CD4-positive, alpha-beta T cell treated with Interleukin-21 for 1 hour (primary cell): ENCODE measurements at regions not wholly inside any gene's neighbourhood (a gene's known extent, or its start where the extent isn't known, plus 50 kb on each side); places are given as distances from the start of the nearest gene placed in this dataset.
"Not testable (repeated sequence)": the region's sequence is repeated elsewhere in the genome, so short reads cannot be mapped to it uniquely, and the experiment has no call there.

Source experiments
- DNase-seq: peaks from one replicate; pipeline ENCODE4 v3.0.0-alpha.2; 2020

DNA sequence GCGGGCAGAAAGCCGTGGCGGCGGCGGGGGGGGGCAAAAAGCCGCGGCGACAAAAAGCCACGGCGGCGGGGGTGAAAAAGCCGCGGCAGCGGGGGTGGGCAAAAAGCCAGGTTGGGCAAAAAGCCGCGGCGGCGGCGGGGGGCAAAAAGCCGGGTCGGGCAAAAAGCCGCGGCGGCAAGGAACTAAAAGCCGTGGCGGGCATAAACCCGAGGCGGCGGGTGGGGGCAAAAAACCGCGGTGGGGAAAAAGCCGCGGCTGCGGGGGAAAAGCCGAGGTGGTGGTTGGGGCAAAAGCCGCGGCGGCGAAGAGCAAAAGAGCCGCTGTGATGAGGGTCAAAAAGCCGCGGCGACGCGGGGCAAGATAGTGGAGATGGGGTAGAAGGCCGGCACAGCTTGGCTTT, 1834.2 kb downstream of the FOXD4L5 start:
- DNase-seq, result peak; percentile 17

DNA sequence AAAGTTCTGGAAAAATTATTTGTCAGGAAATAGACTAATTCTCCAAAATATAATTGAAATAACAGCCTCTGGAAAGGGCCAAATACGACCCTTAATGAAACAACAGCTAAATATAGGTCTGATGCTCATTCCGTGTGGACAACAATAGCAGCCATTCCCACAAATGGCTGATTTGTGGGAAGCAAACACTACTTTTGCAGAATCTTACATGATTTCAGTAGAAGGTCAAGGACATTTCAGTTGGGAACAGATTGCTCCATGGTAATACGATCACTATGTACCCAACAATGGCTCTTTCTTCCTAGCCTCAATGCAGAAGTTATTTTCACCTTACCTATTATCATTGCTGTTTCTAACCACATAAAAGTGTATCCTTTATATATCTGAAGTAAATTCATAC, 1859.9 kb downstream of the FOXD4L5 start:
- DNase-seq, result not testable (repeated sequence)

GRCh38 chr9:63390897-63391296, 1894.1 kb downstream of the FOXD4L5 start:
- DNase-seq, result not testable (repeated sequence)

DNA sequence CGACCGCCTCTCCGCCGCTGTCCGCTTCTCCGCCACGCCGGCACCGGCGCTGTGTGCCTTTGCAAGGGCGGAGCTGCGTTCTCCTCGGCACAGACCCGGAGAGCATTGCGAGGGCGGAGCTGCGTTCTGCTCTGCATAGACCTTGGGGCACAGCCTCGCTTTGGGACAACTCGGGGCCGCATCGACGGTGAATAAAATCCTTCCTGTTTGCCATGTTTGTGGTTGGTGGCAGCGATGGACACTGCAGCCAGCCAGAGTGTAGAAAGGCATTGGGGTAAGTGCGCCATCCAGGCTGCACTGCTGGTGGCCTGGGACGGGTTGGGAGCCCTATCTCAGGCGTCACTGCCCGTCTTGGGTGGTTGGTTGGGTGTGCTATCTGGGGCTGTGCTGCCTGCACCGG, 1899.5 kb downstream of the FOXD4L5 start:
- DNase-seq, result not testable (repeated sequence)

- not testable (repeated sequence) for DNase-seq
Measured at GRCh38 chr9:63379864-63380263, 1905.1 kb downstream of the FOXD4L5 start.

DNA sequence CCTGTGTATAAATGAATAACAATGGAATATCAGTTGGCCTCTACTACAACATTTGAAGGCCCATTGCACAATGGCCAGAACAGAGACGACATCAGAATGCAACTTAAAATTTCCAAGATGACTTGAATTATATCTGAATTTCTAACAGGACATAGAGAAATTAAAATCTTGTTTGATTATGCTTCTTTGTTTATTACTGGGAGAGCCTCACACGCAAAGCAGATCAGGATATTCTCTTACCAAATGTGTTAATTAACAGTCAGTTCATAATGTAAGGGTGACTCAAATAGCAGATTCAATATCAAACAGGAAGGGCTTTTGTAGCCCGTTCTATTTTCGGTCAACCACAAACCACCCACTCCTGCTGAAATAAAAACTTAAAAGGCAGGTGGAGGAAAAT, 1930.8 kb downstream of the FOXD4L5 start:
- DNase-seq, result peak; percentile 4

DNA sequence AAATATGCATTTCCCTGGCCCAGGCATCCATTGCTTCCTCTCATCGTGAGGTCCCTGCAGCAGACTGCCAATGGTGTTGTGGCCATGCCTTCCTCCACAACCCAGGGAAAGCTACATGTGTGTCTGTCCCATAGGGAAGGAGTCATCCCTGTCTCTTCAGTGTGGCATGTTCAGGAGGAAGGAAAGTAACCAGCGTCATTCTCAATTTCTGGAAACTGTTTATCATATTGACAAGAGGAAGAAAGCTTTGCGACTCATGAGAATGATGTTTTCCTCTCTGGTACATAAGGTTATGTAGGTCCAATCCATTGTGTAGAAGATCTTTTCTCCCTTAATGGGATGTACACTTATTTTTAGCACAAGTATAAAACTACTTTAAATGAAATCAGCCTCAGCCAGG, 1937.7 kb downstream of the FOXD4L5 start:
- not testable (repeated sequence) for DNase-seq

- DNase-seq, result peak; percentile 51
Measured at GRCh38 chr9:63346310-63347048, 1938.5 kb downstream of the FOXD4L5 start.

- not testable (repeated sequence) for DNase-seq
Measured at GRCh38 chr9:63344408-63344807, 1940.6 kb downstream of the FOXD4L5 start.

GRCh38 chr9:63342528-63342927, 1942.5 kb downstream of the FOXD4L5 start:
- not testable (repeated sequence) for DNase-seq

DNA sequence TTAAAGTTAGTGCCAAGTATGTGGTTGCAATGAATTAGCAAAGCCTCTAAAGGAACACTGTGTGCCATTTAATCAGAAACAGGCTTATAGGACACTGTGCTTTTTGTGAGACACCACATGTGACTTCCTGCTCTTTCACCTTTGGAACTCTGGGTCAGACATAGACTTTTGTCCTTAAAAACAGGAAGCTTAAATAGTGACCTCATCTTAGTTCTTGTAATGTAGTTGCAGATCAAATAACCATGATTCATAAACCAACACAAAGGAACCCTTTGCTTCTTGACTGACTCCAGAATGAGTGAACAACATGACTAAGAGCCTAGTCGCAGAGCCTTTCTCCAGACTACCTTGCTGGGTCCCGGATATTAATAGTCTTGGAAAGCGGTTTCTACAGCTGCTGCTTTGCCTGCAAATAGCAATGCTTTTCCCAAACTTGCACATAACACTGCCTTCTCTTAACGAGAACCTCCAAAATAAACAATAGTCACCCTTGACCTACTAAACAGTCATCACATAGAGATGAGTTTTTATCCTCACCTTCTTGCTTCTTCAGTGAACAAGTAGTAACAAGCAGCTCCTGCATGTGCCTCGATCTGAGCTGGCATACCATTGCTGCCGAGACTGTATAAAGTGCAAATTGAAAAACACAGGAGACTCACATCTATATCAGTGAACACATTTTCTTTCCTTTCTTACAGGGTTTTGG, 1947.0 kb downstream of the FOXD4L5 start:
- peak; percentile 37 for DNase-seq

GRCh38 chr9:63335286-63335685, 1949.7 kb downstream of the FOXD4L5 start:
- not testable (repeated sequence) for DNase-seq

DNA sequence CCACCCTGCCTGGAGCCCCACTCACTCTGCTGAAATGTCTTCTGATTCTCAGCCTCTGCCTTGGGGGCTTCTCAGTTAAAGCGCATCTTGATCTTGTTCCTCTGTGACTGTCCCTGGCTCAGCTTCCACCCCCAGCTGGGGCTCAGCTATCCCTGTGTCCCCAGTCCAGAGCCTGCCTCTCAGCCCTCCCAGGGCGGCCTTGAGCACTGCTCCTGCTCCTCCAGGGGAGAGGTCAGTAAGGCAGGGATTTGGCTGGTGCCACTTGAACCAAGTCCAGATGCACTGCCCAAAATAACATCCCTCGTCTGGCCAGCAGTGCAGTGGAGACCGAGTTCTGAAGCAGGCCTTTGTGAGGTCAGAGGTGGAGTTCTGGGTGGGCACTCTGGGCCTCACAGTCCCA, 1950.8 kb downstream of the FOXD4L5 start:
- DNase-seq, result not testable (repeated sequence)

DNA sequence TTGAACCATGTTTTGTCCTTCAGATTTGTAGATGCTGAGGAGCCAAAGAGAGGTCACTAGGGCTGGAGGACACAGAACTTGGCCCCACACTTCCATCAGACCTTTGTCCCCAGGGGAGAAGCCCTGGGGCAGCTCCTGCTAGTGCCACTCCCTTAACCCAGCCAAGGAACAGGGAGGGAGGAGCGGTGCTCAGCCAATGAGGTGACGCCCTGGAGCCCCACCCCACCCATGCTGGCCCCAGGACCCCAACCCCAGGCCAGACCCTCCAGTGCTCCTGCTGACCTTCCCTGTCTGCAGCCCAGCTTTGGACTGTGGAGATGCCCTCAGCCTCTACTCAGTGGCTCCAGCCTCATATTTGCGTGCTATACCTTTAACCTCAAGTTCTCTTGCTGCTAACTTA, 1951.9 kb downstream of the FOXD4L5 start:
- not testable (repeated sequence) for DNase-seq

GRCh38 chr9:63328313-63328712, 1956.7 kb downstream of the FOXD4L5 start:
- not testable (repeated sequence) for DNase-seq

GRCh38 chr9:63327211-63327610, 1957.8 kb downstream of the FOXD4L5 start:
- DNase-seq, result not testable (repeated sequence)

DNA sequence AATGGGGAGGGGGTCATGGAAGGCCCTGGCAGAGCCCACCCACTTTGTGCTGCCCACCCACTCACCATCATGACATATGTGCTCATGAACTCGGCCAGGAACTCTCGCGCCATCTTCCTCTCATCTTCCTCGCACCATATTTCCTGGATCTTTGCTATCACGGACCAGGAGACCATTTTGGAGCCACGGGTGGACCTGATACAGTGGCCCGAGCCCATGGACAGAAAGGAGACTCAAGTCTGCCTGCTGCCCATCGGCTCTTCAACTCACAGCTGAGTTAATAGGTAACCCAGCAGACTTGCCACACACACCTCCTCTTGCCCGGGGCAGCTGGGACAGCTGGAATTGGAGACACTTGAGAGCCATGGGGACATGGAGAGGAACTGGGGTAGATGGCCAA, 1958.3 kb downstream of the FOXD4L5 start:
- DNase-seq, result not testable (repeated sequence)

DNA sequence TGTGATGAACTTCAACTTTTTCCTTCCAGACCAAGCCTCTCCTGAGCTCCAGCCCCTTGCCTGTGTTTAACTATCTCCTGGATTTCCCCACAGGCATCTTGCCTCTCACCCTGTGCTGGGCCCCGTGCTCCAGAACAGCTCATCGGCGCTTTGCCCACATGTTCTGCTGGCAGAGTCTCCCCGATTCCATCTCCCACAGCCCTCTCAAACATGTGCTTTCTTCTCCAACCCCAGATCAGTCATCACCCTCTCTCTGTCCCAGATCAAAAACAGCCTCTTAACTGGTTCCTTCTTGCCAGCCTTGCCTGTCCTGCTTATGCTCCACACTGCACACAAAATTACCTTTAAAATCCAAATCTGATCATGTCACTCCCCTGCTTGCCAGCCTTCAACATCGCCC, 1959.3 kb downstream of the FOXD4L5 start:
- DNase-seq, result not testable (repeated sequence)

- not testable (repeated sequence) for DNase-seq
Measured at GRCh38 chr9:63318093-63318492, 1966.9 kb downstream of the FOXD4L5 start.

DNA sequence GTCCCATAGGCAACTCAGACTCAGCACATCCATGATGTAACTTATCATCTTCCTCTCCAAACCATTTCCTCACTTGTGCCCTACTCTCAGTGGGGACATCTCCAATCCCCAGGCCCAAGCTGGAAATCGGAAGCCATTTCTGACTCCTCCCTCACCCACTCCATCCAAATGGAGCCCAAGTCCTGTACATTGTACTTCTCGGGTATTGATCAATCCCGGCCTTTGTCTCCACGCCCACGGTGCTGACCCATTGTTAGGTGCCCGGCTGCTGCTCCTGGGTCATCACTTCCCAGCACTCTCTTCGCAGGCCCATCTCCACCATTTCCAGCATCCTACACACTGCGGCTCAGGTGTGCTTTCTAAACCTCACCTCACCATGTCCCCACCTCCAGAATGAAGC, 1969.6 kb downstream of the FOXD4L5 start:
- not testable (repeated sequence) for DNase-seq

DNA sequence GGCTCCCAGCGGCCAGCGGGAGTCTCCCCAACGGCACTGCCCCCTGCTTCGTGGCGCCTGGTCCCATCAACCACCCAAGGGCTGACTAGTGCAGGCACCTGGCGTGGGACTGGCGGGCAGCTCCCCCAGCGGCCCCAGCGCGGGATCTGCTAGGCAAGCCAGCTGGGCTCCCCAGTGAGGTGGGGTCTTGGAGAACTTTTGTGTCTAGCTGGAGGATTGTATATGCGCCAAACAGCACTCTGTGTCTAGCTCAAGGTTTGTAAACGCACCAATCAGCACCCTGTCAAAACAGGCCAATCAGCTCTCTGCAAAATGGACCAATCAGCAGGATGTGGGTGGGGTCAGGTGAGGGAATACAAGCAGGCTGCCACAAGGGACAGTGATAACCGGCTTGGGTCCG, 1988.2 kb downstream of the FOXD4L5 start:
- DNase-seq, result not testable (repeated sequence)

DNA sequence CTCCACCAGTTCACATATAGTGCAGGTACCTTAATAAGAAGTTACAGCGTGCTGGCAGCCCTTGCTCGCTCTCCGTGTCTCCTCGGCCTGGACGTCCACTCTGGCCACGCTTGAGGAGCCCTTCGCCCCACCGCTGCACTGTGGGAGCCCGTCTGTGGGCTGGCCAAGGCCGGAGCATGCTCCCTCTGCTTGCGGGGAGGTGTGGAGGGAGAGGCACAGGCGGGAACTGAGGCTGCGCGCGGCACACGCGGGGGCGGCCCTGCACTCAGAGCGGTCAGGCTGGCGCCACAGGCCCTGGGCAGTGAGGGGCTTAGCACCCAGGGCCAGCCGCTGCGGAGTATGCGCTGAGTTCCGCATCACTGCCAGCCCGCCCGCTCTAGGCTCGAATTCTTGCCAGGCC, 1988.6 kb downstream of the FOXD4L5 start:
- not testable (repeated sequence) for DNase-seq

DNA sequence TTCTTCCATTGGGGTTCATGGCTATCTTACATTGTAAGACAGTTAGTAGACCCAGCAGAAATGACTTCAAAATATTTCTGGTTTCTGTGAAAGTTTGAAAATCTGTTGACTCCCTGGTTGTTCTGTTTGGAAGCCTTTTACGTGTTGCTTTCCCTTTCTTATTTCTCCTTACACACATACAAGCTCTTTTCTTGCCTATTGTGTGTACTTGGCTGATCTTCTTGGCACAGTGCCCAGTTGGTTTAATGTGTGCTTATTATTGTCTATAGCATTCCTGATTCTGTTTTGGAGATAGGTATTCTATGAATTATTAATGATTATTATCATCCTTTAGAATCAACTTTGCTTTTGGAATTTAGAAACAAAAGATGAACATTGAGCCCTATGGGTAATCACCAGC, 1995.0 kb downstream of the FOXD4L5 start:
- not testable (repeated sequence) for DNase-seq
